GM23338 (cell line): ENCODE measurements at regions not wholly inside any gene's neighbourhood (a gene's known extent, or its start where the extent isn't known, plus 50 kb on each side); places are given as distances from the start of the nearest gene placed in this dataset.
"Not testable (repeated sequence)": the region's sequence is repeated elsewhere in the genome, so short reads cannot be mapped to it uniquely, and the experiment has no call there.

ENCODE experiments used
- ATAC-seq: fragments of 200-7000 bp; cut with Tn5 transposase; 3 replicates; pipeline ENCODE4 v1.9.1; 2020
- DNase-seq: peaks from one replicate; pipeline ENCODE4 v3.0.0-alpha.2; 2015; ENCODE audit warnings: low spot score
- H2AFZ ChIP-seq: fragments of 200-600 bp; sonication (generic); 2 replicates; pipeline ENCODE4 v1.8.0; 2016; ENCODE audit warnings: antibody characterized with exemption, mild to moderate bottlenecking, moderate library complexity
- H3F3A ChIP-seq: fragments of 200-600 bp; sonication (generic); replicated peaks from 2 replicates; pipeline ENCODE4 v1.8.0; 2017; ENCODE audit warnings: antibody characterized with exemption, mixed run types, low read depth
- H3K27ac ChIP-seq: fragments of 200-600 bp; sonication (generic); 2 replicates; pipeline ENCODE4 v1.6.1; 2016; ENCODE audit warnings: low read depth
- H3K27me3 ChIP-seq: fragments of 200-600 bp; sonication (generic); 2 replicates; pipeline ENCODE4 v1.8.0; 2016; ENCODE audit warnings: mild to moderate bottlenecking, mixed run types, moderate library complexity; ENCODE audit not compliant: insufficient read depth
- H3K36me3 ChIP-seq: fragments of 200-600 bp; sonication (generic); 2 replicates; pipeline ENCODE4 v1.8.0; 2016; ENCODE audit warnings: mild to moderate bottlenecking; ENCODE audit not compliant: insufficient read depth
- H3K4me1 ChIP-seq: fragments of 200-600 bp; sonication (generic); 2 replicates; pipeline ENCODE4 v1.8.0; 2016; ENCODE audit warnings: mild to moderate bottlenecking, moderate library complexity; ENCODE audit not compliant: insufficient read depth
- H3K4me2 ChIP-seq: fragments of 200-600 bp; sonication (generic); 2 replicates; pipeline ENCODE4 v1.7.1; 2017; ENCODE audit warnings: mixed run types
- H3K4me3 ChIP-seq: fragments of 200-600 bp; sonication (generic); 2 replicates; pipeline ENCODE4 v1.6.1; 2016; ENCODE audit warnings: mixed run types
- H3K79me2 ChIP-seq: fragments of 200-600 bp; sonication (generic); replicated peaks from 2 replicates; pipeline ENCODE4 v1.8.0; 2017; ENCODE audit warnings: mild to moderate bottlenecking; ENCODE audit not compliant: insufficient read depth
- H3K9me2 ChIP-seq: fragments of 200-600 bp; sonication (generic); 2 replicates; pipeline ENCODE4 v1.8.0; 2017; ENCODE audit not compliant: insufficient read depth
- H4K20me1 ChIP-seq: fragments of 200-600 bp; sonication (generic); replicated peaks from 2 replicates; pipeline ENCODE4 v1.8.0; 2017; ENCODE audit warnings: mild to moderate bottlenecking; ENCODE audit not compliant: insufficient read depth
- H3K27ac Mint-ChIP-seq: 2 replicates; pipeline ENCODE4 v1.8.0; 2020; ENCODE audit warnings: inconsistent platforms, mild to moderate bottlenecking, moderate library complexity, mixed read lengths
- H3K27me3 Mint-ChIP-seq: 3 replicates; pipeline ENCODE4 v1.8.0; 2022; ENCODE audit warnings: low read depth, mild to moderate bottlenecking, moderate library complexity, mixed read lengths, inconsistent platforms; ENCODE audit not compliant: insufficient read depth, poor library complexity
- H3K36me3 Mint-ChIP-seq: 3 replicates; pipeline ENCODE4 v1.8.0; 2021; ENCODE audit warnings: low read depth, mild to moderate bottlenecking, inconsistent platforms, moderate library complexity, mixed read lengths
- H3K4me1 Mint-ChIP-seq: 3 replicates; pipeline ENCODE4 v1.8.0; 2020; ENCODE audit warnings: mild to moderate bottlenecking, inconsistent platforms, mixed read lengths
- H3K4me3 Mint-ChIP-seq: 3 replicates; pipeline ENCODE4 v1.8.0; 2021; ENCODE audit warnings: moderate library complexity, mild to moderate bottlenecking, inconsistent platforms, mixed read lengths
- H3K9me3 Mint-ChIP-seq: 3 replicates; pipeline ENCODE4 v1.8.0; 2020; ENCODE audit warnings: moderate library complexity, mild to moderate bottlenecking, inconsistent platforms, mixed read lengths
- CREB1 ChIP-seq: fragments of 250-450 bp; sonication (Bioruptor Pico); IDR thresholded peaks from 2 replicates; pipeline ENCODE4 v1.5.0; 2020; ENCODE audit warnings: low read depth, mild to moderate bottlenecking, moderate library complexity
- NANOG ChIP-seq: IDR thresholded peaks from 2 replicates; pipeline ENCODE4 v1.6.1; 2016; ENCODE audit warnings: antibody characterized with exemption, borderline replicate concordance
- POLR2AphosphoS5 ChIP-seq: IDR thresholded peaks from 2 replicates; pipeline ENCODE4 v1.6.1; 2016; ENCODE audit warnings: antibody characterized with exemption, low read depth
- STAT1 ChIP-seq: IDR thresholded peaks from one replicate; pipeline ENCODE4 v1.6.1; 2016; ENCODE audit warnings: antibody characterized with exemption; ENCODE audit not compliant: unreplicated experiment
- ZNF114 ChIP-seq: fragments of 250-450 bp; sonication (Bioruptor Pico); IDR thresholded peaks from 2 replicates; pipeline ENCODE4 v1.5.0; 2020; ENCODE audit warnings: mild to moderate bottlenecking, moderate library complexity
- ZNF331 ChIP-seq: fragments of 250-450 bp; sonication (Bioruptor Pico); IDR thresholded peaks from 2 replicates; pipeline ENCODE4 v1.5.0; 2020; ENCODE audit warnings: low read depth, mild to moderate bottlenecking, moderate library complexity
- TF ChIP-seq, protein P1 (sequence below): fragments of 250-450 bp; sonication (Bioruptor Pico); IDR thresholded peaks from 2 replicates; pipeline ENCODE4 v1.5.0; 2020; ENCODE audit warnings: mild to moderate bottlenecking, moderate library complexity
- TF ChIP-seq, protein P2 (sequence below): IDR thresholded peaks from one replicate; pipeline ENCODE4 v1.6.1; 2018; ENCODE audit warnings: antibody characterized with exemption; ENCODE audit not compliant: unreplicated experiment

- not testable (repeated sequence) for H3K36me3 ChIP-seq, H3K9me2 ChIP-seq, H3K27ac ChIP-seq, H3K27me3 Mint-ChIP-seq, H3K4me3 Mint-ChIP-seq, H3K4me3 ChIP-seq, H2AFZ ChIP-seq, DNase-seq, H3K4me1 Mint-ChIP-seq, H3F3A ChIP-seq, H4K20me1 ChIP-seq, H3K4me2 ChIP-seq, H3K4me1 ChIP-seq, ATAC-seq, H3K79me2 ChIP-seq, H3K27ac Mint-ChIP-seq, H3K27me3 ChIP-seq
- Mint-ChIP-seq H3K9me3 (peaks cover 95% of the 10 kb centered on the region), H3K36me3 (peaks cover 39% of the 10 kb centered on the region)
These were observed 2148.1 kb upstream of the DEFB115 start for GRCh38 chr20:29109386-29109785.

DNA sequence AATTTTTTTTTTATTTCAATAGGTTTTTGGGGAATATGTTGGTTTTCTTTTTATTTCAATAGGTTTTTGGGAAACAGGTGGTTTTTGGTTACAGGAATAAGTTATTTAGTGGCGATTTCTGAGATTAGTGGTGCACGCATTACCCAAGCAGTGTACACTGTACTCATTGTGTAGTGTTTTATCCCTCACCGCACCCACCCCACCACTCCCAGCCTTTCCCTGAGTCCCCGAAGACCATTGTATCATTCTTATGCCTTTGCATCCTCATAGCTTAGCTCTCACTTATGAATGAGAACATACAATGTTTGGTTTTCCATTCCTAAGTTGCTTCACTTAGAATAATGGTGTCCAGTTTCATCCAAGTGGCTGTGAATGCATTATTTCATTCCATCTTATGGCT is 2142.4 kb upstream of the DEFB115 start:
- H3K27ac Mint-ChIP-seq, H3K4me3 ChIP-seq, H3K4me1 Mint-ChIP-seq, H3K27me3 Mint-ChIP-seq, H3K79me2 ChIP-seq, H3K4me1 ChIP-seq, H3K27ac ChIP-seq, DNase-seq, H4K20me1 ChIP-seq, H2AFZ ChIP-seq, H3K9me2 ChIP-seq, H3K36me3 ChIP-seq, H3K27me3 ChIP-seq, H3K4me2 ChIP-seq, H3K4me3 Mint-ChIP-seq, ATAC-seq, H3F3A ChIP-seq: not testable (repeated sequence)
- H3K36me3 Mint-ChIP-seq: peaks cover 61% of the 10 kb centered on the region
- peaks cover 100% of the 10 kb centered on the region for H3K9me3 Mint-ChIP-seq

DNA sequence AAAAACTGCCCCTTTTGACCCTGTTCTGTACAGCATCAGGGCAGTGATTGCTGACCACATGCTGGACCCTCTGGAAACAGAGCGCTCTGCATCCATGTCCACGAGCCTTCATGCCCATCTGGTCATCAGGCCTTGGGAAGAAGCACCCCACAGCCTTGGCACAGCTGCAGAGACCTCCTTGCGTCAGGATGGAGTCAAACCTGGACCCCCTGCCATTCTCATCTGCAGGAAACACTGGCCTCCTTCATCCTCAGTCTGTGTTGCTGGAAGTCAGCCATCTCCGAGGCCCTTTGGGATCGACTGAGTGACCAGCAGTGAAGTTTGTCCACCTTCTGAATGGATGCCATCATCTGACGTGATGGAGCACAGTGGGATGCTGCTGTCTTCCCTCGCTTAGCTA is 2138.3 kb upstream of the DEFB115 start:
- Histone ChIP-seq H3K9me2 (no peaks in the 10 kb centered on the region), H3K36me3 (0 out of 2 replicates have a peak, but pooled peaks cover 8% of the 10 kb centered on the region), H3K4me3 (no peak overlapping the region), H4K20me1 (no peaks in the 10 kb centered on the region), H3K27me3 (no peaks in the 10 kb centered on the region), H3K4me1 (no peaks in the 10 kb centered on the region), H3K27ac (no peak overlapping the region), H3K79me2 (no peaks in the 10 kb centered on the region), H3K4me2 (no peak overlapping the region), H3F3A (no peaks in the 10 kb centered on the region), H2AFZ (no peak overlapping the region)
- H3K36me3 Mint-ChIP-seq: peaks cover 73% of the 10 kb centered on the region
- H3K9me3 Mint-ChIP-seq: peaks cover 100% of the 10 kb centered on the region
- no peaks in the 10 kb centered on the region for H3K4me1 Mint-ChIP-seq
- no peak overlapping the region for H3K4me3 Mint-ChIP-seq
- no peak overlapping the region for H3K27ac Mint-ChIP-seq
- no peak for ATAC-seq
- DNase-seq: no peak
- H3K27me3 Mint-ChIP-seq: peaks cover 2% of the 10 kb centered on the region
- TF ChIP-seq POLR2AphosphoS5 (no peak), ZNF114 (CRISPR knock-in tag) (no peak), CREB1 (CRISPR knock-in tag) (no peak), NANOG (no peak), STAT1 (no peak), ZNF331 (no peak)
- TF ChIP-seq, protein P1, sequence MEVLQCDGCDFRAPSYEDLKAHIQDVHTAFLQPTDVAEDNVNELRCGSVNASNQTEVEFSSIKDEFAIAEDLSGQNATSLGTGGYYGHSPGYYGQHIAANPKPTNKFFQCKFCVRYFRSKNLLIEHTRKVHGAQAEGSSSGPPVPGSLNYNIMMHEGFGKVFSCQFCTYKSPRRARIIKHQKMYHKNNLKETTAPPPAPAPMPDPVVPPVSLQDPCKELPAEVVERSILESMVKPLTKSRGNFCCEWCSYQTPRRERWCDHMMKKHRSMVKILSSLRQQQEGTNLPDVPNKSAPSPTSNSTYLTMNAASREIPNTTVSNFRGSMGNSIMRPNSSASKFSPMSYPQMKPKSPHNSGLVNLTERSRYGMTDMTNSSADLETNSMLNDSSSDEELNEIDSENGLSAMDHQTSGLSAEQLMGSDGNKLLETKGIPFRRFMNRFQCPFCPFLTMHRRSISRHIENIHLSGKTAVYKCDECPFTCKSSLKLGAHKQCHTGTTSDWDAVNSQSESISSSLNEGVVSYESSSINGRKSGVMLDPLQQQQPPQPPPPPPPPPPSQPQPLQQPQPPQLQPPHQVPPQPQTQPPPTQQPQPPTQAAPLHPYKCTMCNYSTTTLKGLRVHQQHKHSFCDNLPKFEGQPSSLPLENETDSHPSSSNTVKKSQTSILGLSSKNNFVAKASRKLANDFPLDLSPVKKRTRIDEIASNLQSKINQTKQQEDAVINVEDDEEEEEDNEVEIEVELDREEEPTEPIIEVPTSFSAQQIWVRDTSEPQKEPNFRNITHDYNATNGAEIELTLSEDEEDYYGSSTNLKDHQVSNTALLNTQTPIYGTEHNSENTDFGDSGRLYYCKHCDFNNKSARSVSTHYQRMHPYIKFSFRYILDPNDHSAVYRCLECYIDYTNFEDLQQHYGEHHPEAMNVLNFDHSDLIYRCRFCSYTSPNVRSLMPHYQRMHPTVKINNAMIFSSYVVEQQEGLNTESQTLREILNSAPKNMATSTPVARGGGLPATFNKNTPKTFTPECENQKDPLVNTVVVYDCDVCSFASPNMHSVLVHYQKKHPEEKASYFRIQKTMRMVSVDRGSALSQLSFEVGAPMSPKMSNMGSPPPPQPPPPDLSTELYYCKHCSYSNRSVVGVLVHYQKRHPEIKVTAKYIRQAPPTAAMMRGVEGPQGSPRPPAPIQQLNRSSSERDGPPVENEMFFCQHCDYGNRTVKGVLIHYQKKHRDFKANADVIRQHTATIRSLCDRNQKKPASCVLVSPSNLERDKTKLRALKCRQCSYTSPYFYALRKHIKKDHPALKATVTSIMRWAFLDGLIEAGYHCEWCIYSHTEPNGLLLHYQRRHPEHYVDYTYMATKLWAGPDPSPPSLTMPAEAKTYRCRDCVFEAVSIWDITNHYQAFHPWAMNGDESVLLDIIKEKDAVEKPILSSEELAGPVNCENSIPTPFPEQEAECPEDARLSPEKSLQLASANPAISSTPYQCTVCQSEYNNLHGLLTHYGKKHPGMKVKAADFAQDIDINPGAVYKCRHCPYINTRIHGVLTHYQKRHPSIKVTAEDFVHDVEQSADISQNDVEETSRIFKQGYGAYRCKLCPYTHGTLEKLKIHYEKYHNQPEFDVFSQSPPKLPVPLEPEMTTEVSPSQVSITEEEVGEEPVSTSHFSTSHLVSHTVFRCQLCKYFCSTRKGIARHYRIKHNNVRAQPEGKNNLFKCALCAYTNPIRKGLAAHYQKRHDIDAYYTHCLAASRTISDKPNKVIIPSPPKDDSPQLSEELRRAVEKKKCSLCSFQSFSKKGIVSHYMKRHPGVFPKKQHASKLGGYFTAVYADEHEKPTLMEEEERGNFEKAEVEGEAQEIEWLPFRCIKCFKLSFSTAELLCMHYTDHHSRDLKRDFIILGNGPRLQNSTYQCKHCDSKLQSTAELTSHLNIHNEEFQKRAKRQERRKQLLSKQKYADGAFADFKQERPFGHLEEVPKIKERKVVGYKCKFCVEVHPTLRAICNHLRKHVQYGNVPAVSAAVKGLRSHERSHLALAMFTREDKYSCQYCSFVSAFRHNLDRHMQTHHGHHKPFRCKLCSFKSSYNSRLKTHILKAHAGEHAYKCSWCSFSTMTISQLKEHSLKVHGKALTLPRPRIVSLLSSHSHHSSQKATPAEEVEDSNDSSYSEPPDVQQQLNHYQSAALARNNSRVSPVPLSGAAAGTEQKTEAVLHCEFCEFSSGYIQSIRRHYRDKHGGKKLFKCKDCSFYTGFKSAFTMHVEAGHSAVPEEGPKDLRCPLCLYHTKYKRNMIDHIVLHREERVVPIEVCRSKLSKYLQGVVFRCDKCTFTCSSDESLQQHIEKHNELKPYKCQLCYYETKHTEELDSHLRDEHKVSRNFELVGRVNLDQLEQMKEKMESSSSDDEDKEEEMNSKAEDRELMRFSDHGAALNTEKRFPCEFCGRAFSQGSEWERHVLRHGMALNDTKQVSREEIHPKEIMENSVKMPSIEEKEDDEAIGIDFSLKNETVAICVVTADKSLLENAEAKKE: no peak
- TF ChIP-seq, protein P2, sequence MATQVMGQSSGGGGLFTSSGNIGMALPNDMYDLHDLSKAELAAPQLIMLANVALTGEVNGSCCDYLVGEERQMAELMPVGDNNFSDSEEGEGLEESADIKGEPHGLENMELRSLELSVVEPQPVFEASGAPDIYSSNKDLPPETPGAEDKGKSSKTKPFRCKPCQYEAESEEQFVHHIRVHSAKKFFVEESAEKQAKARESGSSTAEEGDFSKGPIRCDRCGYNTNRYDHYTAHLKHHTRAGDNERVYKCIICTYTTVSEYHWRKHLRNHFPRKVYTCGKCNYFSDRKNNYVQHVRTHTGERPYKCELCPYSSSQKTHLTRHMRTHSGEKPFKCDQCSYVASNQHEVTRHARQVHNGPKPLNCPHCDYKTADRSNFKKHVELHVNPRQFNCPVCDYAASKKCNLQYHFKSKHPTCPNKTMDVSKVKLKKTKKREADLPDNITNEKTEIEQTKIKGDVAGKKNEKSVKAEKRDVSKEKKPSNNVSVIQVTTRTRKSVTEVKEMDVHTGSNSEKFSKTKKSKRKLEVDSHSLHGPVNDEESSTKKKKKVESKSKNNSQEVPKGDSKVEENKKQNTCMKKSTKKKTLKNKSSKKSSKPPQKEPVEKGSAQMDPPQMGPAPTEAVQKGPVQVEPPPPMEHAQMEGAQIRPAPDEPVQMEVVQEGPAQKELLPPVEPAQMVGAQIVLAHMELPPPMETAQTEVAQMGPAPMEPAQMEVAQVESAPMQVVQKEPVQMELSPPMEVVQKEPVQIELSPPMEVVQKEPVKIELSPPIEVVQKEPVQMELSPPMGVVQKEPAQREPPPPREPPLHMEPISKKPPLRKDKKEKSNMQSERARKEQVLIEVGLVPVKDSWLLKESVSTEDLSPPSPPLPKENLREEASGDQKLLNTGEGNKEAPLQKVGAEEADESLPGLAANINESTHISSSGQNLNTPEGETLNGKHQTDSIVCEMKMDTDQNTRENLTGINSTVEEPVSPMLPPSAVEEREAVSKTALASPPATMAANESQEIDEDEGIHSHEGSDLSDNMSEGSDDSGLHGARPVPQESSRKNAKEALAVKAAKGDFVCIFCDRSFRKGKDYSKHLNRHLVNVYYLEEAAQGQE: no peak
